Osteoblast (primary cell): ENCODE measurements at regions not wholly inside any gene's neighbourhood (a gene's known extent, or its start where the extent isn't known, plus 50 kb on each side); places are given as distances from the start of the nearest gene placed in this dataset.

Source experiments
- DNase-seq: peaks from one replicate; pipeline ENCODE4 v3.0.0; 2011; ENCODE audit warnings: low spot score, mixed read lengths; ENCODE audit not compliant: insufficient read length; ENCODE audit errors: missing footprints
- H2AFZ ChIP-seq: 2 replicates; pipeline ENCODE4 v1.6.0; 2011; ENCODE audit warnings: mild to moderate bottlenecking, low read length
- H3K27ac ChIP-seq: 2 replicates; pipeline ENCODE4 v1.5.1; 2011; ENCODE audit warnings: mild to moderate bottlenecking, low read depth, low read length, moderate library complexity
- H3K27me3 ChIP-seq: 2 replicates; pipeline ENCODE4 v1.6.0; 2012; ENCODE audit warnings: mild to moderate bottlenecking, control low read depth, inconsistent platforms, low read length, moderate library complexity; ENCODE audit not compliant: insufficient read depth
- H3K36me3 ChIP-seq: 2 replicates; pipeline ENCODE4 v1.5.1; 2011; ENCODE audit warnings: mild to moderate bottlenecking, low read length, control low read depth, moderate library complexity; ENCODE audit not compliant: insufficient read depth
- H3K4me1 ChIP-seq: 2 replicates; pipeline ENCODE4 v1.5.1; 2011; ENCODE audit warnings: mild to moderate bottlenecking, low read length, control low read depth, moderate library complexity; ENCODE audit not compliant: insufficient read depth
- H3K4me2 ChIP-seq: 2 replicates; pipeline ENCODE4 v1.6.0; 2011; ENCODE audit warnings: mild to moderate bottlenecking, low read length; ENCODE audit not compliant: insufficient read depth
- H3K4me3 ChIP-seq: fragments of 200-600 bp; sonication (generic); 3 replicates; pipeline ENCODE4 v1.5.1; 2012; ENCODE audit warnings: mild to moderate bottlenecking, low read length, inconsistent platforms; ENCODE audit not compliant: insufficient read depth
- H3K79me2 ChIP-seq: 2 replicates; pipeline ENCODE4 v1.6.0; 2012; ENCODE audit warnings: mild to moderate bottlenecking, low read length, control low read depth, inconsistent platforms; ENCODE audit not compliant: insufficient read depth
- H3K9me3 ChIP-seq: 2 replicates; pipeline ENCODE4 v1.5.1; 2011; ENCODE audit warnings: low read depth, low read length, control low read depth
- H4K20me1 ChIP-seq: 2 replicates; pipeline ENCODE4 v1.6.0; 2012; ENCODE audit warnings: mild to moderate bottlenecking, low read length, control low read depth; ENCODE audit not compliant: insufficient read depth
- CTCF ChIP-seq: IDR thresholded peaks from 2 replicates; pipeline ENCODE4 v1.5.1; 2011; ENCODE audit warnings: mild to moderate bottlenecking, low read depth, low read length, moderate library complexity; ENCODE audit errors: extremely low read depth

GRCh38 chr5:143931476-143931875 is 119.5 kb downstream of the HMHB1 start:
- H3K27ac ChIP-seq, result no peak overlapping the region
- no peaks in the 10 kb centered on the region for H3K4me1 ChIP-seq
- no peak for DNase-seq
- H3K4me3 ChIP-seq, result no peak overlapping the region
- H3K79me2 ChIP-seq, result no peaks in the 10 kb centered on the region
- no peaks in the 10 kb centered on the region for H3K36me3 ChIP-seq
- H4K20me1 ChIP-seq, result no peaks in the 10 kb centered on the region
- peak overlapping the region; percentile 57 for H2AFZ ChIP-seq
- no peaks in the 10 kb centered on the region for H3K27me3 ChIP-seq
- TF ChIP-seq CTCF, result no peak
- H3K4me2 ChIP-seq, result no peak overlapping the region
- peaks cover 2% of the 10 kb centered on the region for H3K9me3 ChIP-seq

GRCh38 chr5:143931986-143932385 is 120.0 kb downstream of the HMHB1 start:
- no peak for TF ChIP-seq CTCF
- no peak overlapping the region for H3K27ac ChIP-seq
- H3K4me1 ChIP-seq, result no peaks in the 10 kb centered on the region
- peaks cover 2% of the 10 kb centered on the region for H3K9me3 ChIP-seq
- no peak overlapping the region for H3K4me2 ChIP-seq
- H3K27me3 ChIP-seq, result no peaks in the 10 kb centered on the region
- peak overlapping the region; percentile 57 for H2AFZ ChIP-seq
- no peak overlapping the region for H3K4me3 ChIP-seq
- no peaks in the 10 kb centered on the region for H3K36me3 ChIP-seq
- no peaks in the 10 kb centered on the region for H4K20me1 ChIP-seq
- no peaks in the 10 kb centered on the region for H3K79me2 ChIP-seq
- no peak for DNase-seq

- no peak overlapping the region for H3K27ac ChIP-seq
- DNase-seq, result no peak
- H3K4me3 ChIP-seq, result no peak overlapping the region
- no peaks in the 10 kb centered on the region for H3K79me2 ChIP-seq
- TF ChIP-seq CTCF, result no peak
- peaks cover 2% of the 10 kb centered on the region for H3K9me3 ChIP-seq
- no peak overlapping the region for H3K4me2 ChIP-seq
- H2AFZ ChIP-seq, result no peak overlapping the region
- no peaks in the 10 kb centered on the region for H3K27me3 ChIP-seq
- no peaks in the 10 kb centered on the region for H4K20me1 ChIP-seq
- H3K36me3 ChIP-seq, result no peaks in the 10 kb centered on the region
- H3K4me1 ChIP-seq, result no peaks in the 10 kb centered on the region
Measured at GRCh38 chr5:143932584-143932983, 120.6 kb downstream of the HMHB1 start.

GRCh38 chr5:143933451-143933850 is 121.5 kb downstream of the HMHB1 start:
- no peaks in the 10 kb centered on the region for H3K79me2 ChIP-seq
- no peaks in the 10 kb centered on the region for H3K4me1 ChIP-seq
- TF ChIP-seq CTCF, result no peak
- no peak overlapping the region for H3K4me2 ChIP-seq
- peak overlapping the region; percentile 14 for H2AFZ ChIP-seq
- H3K9me3 ChIP-seq, result peaks cover 2% of the 10 kb centered on the region
- H3K27ac ChIP-seq, result no peak overlapping the region
- no peaks in the 10 kb centered on the region for H3K36me3 ChIP-seq
- no peak for DNase-seq
- no peak overlapping the region for H3K4me3 ChIP-seq
- H4K20me1 ChIP-seq, result no peaks in the 10 kb centered on the region
- H3K27me3 ChIP-seq, result no peaks in the 10 kb centered on the region
